ENCODE measurements at regions not wholly inside any gene's neighbourhood (a gene's known extent, or its start where the extent isn't known, plus 50 kb on each side); places are given as distances from the start of the nearest gene placed in this dataset.

GRCh38 chr6:18904681-18905080, 517.5 kb downstream of the RNF144B start:
- Histone ChIP-seq H3K79me2 (ENCODE audit: insufficient read depth, low read length) (no peaks in the 10 kb centered on the region), H4K20me1 (ENCODE audit: low read depth, low read length) (no peaks in the 10 kb centered on the region), H2AFZ (ENCODE audit: low read depth, low read length, severe bottlenecking) (no peak overlapping the region), H3K27ac (ENCODE audit: low read depth, low read length) (no peak overlapping the region), H3K9me2 (replicated peaks; ENCODE audit: insufficient read depth, low read length) (no peaks in the 10 kb centered on the region), H3K27me3 (ENCODE audit: low read length) (no peaks in the 10 kb centered on the region), H3F3A (ENCODE audit: insufficient read depth) (no peaks in the 10 kb centered on the region), H3K9ac (ENCODE audit: low read length) (no peak overlapping the region), H3K4me2 (ENCODE audit: low read depth, low read length, poor library complexity, severe bottlenecking) (no peak overlapping the region), H3K36me3 (ENCODE audit: low read length) (no peaks in the 10 kb centered on the region), H3K4me3 (ENCODE audit: insufficient read depth, low read length, poor library complexity, severe bottlenecking) (no peak overlapping the region), H3K9me3 (ENCODE audit: insufficient read depth, low read length) (no peaks in the 10 kb centered on the region)
- TF ChIP-seq EZH2phosphoT487 (conservative IDR thresholded peaks at IDR 0.05; ENCODE audit: low read length) = no peak
- TF ChIP-seq CTCF (IDR thresholded peaks at IDR 0.05; ENCODE audit: insufficient read depth, low read length, poor library complexity, severe bottlenecking) = no peak

- Histone ChIP-seq H3K9ac (ENCODE audit: low read length) (no peak overlapping the region), H3K9me2 (replicated peaks; ENCODE audit: insufficient read depth, low read length) (no peaks in the 10 kb centered on the region), H3F3A (ENCODE audit: insufficient read depth) (no peaks in the 10 kb centered on the region), H3K36me3 (ENCODE audit: low read length) (no peaks in the 10 kb centered on the region), H4K20me1 (ENCODE audit: low read depth, low read length) (peaks cover 4% of the 10 kb centered on the region; the same call in 1 of the 2 replicates), H3K4me3 (ENCODE audit: insufficient read depth, low read length, poor library complexity, severe bottlenecking) (no peak overlapping the region), H3K9me3 (ENCODE audit: insufficient read depth, low read length) (no peaks in the 10 kb centered on the region), H2AFZ (ENCODE audit: low read depth, low read length, severe bottlenecking) (no peak overlapping the region), H3K4me2 (ENCODE audit: low read depth, low read length, poor library complexity, severe bottlenecking) (no peak overlapping the region), H3K79me2 (ENCODE audit: insufficient read depth, low read length) (no peaks in the 10 kb centered on the region), H3K27me3 (ENCODE audit: low read length) (peaks cover 3% of the 10 kb centered on the region; the same call in 1 of the 2 replicates), H3K27ac (ENCODE audit: low read depth, low read length) (no peak overlapping the region)
- no peak for TF ChIP-seq EZH2phosphoT487 (conservative IDR thresholded peaks at IDR 0.05; ENCODE audit: low read length)
- no peak for TF ChIP-seq CTCF (IDR thresholded peaks at IDR 0.05; ENCODE audit: insufficient read depth, low read length, poor library complexity, severe bottlenecking)
These were observed 533.6 kb downstream of the RNF144B start for GRCh38 chr6:18920701-18921100.

GRCh38 chr6:18931086-18931485, 543.9 kb downstream of the RNF144B start:
- Histone ChIP-seq H4K20me1 (ENCODE audit: low read depth, low read length) (no peaks in the 10 kb centered on the region; the same call in 1 of the 2 replicates), H3K4me3 (ENCODE audit: insufficient read depth, low read length, poor library complexity, severe bottlenecking) (no peak overlapping the region), H2AFZ (ENCODE audit: low read depth, low read length, severe bottlenecking) (no peak overlapping the region), H3F3A (ENCODE audit: insufficient read depth) (no peaks in the 10 kb centered on the region), H3K27ac (ENCODE audit: low read depth, low read length) (no peak overlapping the region), H3K79me2 (ENCODE audit: insufficient read depth, low read length) (no peaks in the 10 kb centered on the region), H3K9ac (ENCODE audit: low read length) (no peak overlapping the region), H3K9me2 (replicated peaks; ENCODE audit: insufficient read depth, low read length) (no peaks in the 10 kb centered on the region), H3K27me3 (ENCODE audit: low read length) (no peaks in the 10 kb centered on the region), H3K4me2 (ENCODE audit: low read depth, low read length, poor library complexity, severe bottlenecking) (no peak overlapping the region), H3K9me3 (ENCODE audit: insufficient read depth, low read length) (no peaks in the 10 kb centered on the region), H3K36me3 (ENCODE audit: low read length) (no peaks in the 10 kb centered on the region; the same call in 1 of the 2 replicates)
- no peak for TF ChIP-seq CTCF (IDR thresholded peaks at IDR 0.05; ENCODE audit: insufficient read depth, low read length, poor library complexity, severe bottlenecking)
- no peak for TF ChIP-seq EZH2phosphoT487 (conservative IDR thresholded peaks at IDR 0.05; ENCODE audit: low read length)
